ENCODE measurements at regions not wholly inside any gene's neighbourhood (a gene's known extent, or its start where the extent isn't known, plus 50 kb on each side); places are given as distances from the start of the nearest gene placed in this dataset.

GRCh38 chr15:77554306-77555080, 78.2 kb downstream of the LINGO1 start:
- H3K4me1 ChIP-seq: peaks cover 4% of the 10 kb centered on the region
- 65 to 75% methylated on average over 10 to 11 of the region's 11 CpGs for WGBS, 2 donors
- no peak overlapping the region for H3K27ac ChIP-seq
- intact Hi-C loops (cut with DNase I; ENCODE audit: low total_unique reads): no loop called here
- H3K36me3 ChIP-seq (ENCODE audit: low read depth, missing control alignments): no peaks in the 10 kb centered on the region
- no peak overlapping the region for H3K4me3 ChIP-seq
- no peak for DNase-seq
- H3K9me3 ChIP-seq: no peaks in the 10 kb centered on the region
- no peak for TF ChIP-seq POLR2A (IDR thresholded peaks at IDR 0.05)
- no peak for TF ChIP-seq CTCF (IDR thresholded peaks at IDR 0.05)
- H3K27me3 ChIP-seq: no peaks in the 10 kb centered on the region

GRCh38 chr15:77553695-77554094, 79.0 kb downstream of the LINGO1 start:
- H3K4me3 ChIP-seq: no peak overlapping the region
- TF ChIP-seq CTCF (IDR thresholded peaks at IDR 0.05) (no peak), POLR2A (IDR thresholded peaks at IDR 0.05) (no peak)
- H3K27ac ChIP-seq: no peak overlapping the region
- peaks cover 4% of the 10 kb centered on the region for H3K4me1 ChIP-seq
- intact Hi-C loops (cut with DNase I; ENCODE audit: low total_unique reads): no loop called here
- DNase-seq: no peak
- 77 to 97% methylated on average over 6 of the region's 6 CpGs for WGBS, 2 donors
- H3K36me3 ChIP-seq (ENCODE audit: low read depth, missing control alignments): no peaks in the 10 kb centered on the region
- no peaks in the 10 kb centered on the region for H3K9me3 ChIP-seq
- no peaks in the 10 kb centered on the region for H3K27me3 ChIP-seq

GRCh38 chr15:77553257-77553656, 79.5 kb downstream of the LINGO1 start:
- Histone ChIP-seq H3K27ac (no peak overlapping the region), H3K4me1 (peaks cover 4% of the 10 kb centered on the region), H3K27me3 (no peaks in the 10 kb centered on the region), H3K9me3 (no peaks in the 10 kb centered on the region), H3K4me3 (no peak overlapping the region), H3K36me3 (ENCODE audit: low read depth, missing control alignments) (no peaks in the 10 kb centered on the region)
- no peak for TF ChIP-seq POLR2A (IDR thresholded peaks at IDR 0.05)
- TF ChIP-seq CTCF (IDR thresholded peaks at IDR 0.05): no peak
- no peak for DNase-seq
- 90 to 95% methylated on average over 3 of the region's 3 CpGs for WGBS, 2 donors
- intact Hi-C loops (cut with DNase I; ENCODE audit: low total_unique reads): no loop called here

GRCh38 chr15:77552066-77552465, 80.6 kb downstream of the LINGO1 start:
- Histone ChIP-seq H3K4me3 (no peak overlapping the region), H3K27me3 (no peaks in the 10 kb centered on the region), H3K27ac (no peak overlapping the region), H3K36me3 (ENCODE audit: low read depth, missing control alignments) (no peaks in the 10 kb centered on the region), H3K9me3 (no peaks in the 10 kb centered on the region), H3K4me1 (no peaks in the 10 kb centered on the region)
- intact Hi-C loops (cut with DNase I; ENCODE audit: low total_unique reads): no loop called here
- TF ChIP-seq POLR2A (IDR thresholded peaks at IDR 0.05) (no peak), CTCF (IDR thresholded peaks at IDR 0.05) (no peak)
- no peak for DNase-seq
- WGBS, 2 donors: 91 to 100% methylated on average over 1 to 4 of the region's 4 CpGs
